ENCODE measurements at regions not wholly inside any gene's neighbourhood (a gene's known extent, or its start where the extent isn't known, plus 50 kb on each side); places are given as distances from the start of the nearest gene placed in this dataset.
"Not testable (repeated sequence)": the region's sequence is repeated elsewhere in the genome, so short reads cannot be mapped to it uniquely, and the experiment has no call there.

GRCh38 chr16:63145411-63145810 is 1109.2 kb upstream of the CDH8 start:
- no peak overlapping the region for H3K4me3 ChIP-seq (ENCODE audit: low read depth, low read length)
- TF ChIP-seq CTCF (IDR thresholded peaks at IDR 0.05; ENCODE audit: low read depth, low read length, missing control alignments), result no peak
- DNase-seq (ENCODE audit: low read depth), result no peak

GRCh38 chr16:63135069-63135468 is 1098.8 kb upstream of the CDH8 start:
- DNase-seq (ENCODE audit: low read depth), result no peak
- H3K4me3 ChIP-seq (ENCODE audit: low read depth, low read length), result no peak overlapping the region
- no peak for TF ChIP-seq CTCF (IDR thresholded peaks at IDR 0.05; ENCODE audit: low read depth, low read length, missing control alignments)

- TF ChIP-seq CTCF (IDR thresholded peaks at IDR 0.05; ENCODE audit: low read depth, low read length, missing control alignments), result no peak
- H3K4me3 ChIP-seq (ENCODE audit: low read depth, low read length), result no peak overlapping the region
- DNase-seq (ENCODE audit: low read depth), result no peak
Measured at GRCh38 chr16:63131503-63131902, 1095.3 kb upstream of the CDH8 start.

- DNase-seq (ENCODE audit: low read depth), result no peak
- TF ChIP-seq CTCF (IDR thresholded peaks at IDR 0.05; ENCODE audit: low read depth, low read length, missing control alignments), result no peak
- H3K4me3 ChIP-seq (ENCODE audit: low read depth, low read length), result no peak overlapping the region
Measured at GRCh38 chr16:63130942-63131341, 1094.7 kb upstream of the CDH8 start.

GRCh38 chr16:63129411-63130125 is 1093.3 kb upstream of the CDH8 start:
- TF ChIP-seq CTCF (IDR thresholded peaks at IDR 0.05; ENCODE audit: low read depth, low read length, missing control alignments), result no peak
- no peak for DNase-seq (ENCODE audit: low read depth)
- no peak overlapping the region for H3K4me3 ChIP-seq (ENCODE audit: low read depth, low read length)

- DNase-seq (ENCODE audit: low read depth); H3K4me3 ChIP-seq (ENCODE audit: low read depth, low read length): not testable (repeated sequence)
Measured at GRCh38 chr16:63119905-63120304, 1083.7 kb upstream of the CDH8 start.

GRCh38 chr16:63100082-63100481 is 1063.8 kb upstream of the CDH8 start:
- DNase-seq (ENCODE audit: low read depth), result no peak
- no peak overlapping the region for H3K4me3 ChIP-seq (ENCODE audit: low read depth, low read length)
- TF ChIP-seq CTCF (IDR thresholded peaks at IDR 0.05; ENCODE audit: low read depth, low read length, missing control alignments), result no peak

All from GM12864 (cell line).